Mesendoderm (in vitro differentiated cells): ENCODE measurements at regions not wholly inside any gene's neighbourhood (a gene's known extent, or its start where the extent isn't known, plus 50 kb on each side); places are given as distances from the start of the nearest gene placed in this dataset.

Experiments
- DNase-seq: peaks from one replicate; pipeline ENCODE4 v3.0.0; 2013
- H2AK5ac ChIP-seq: 2 replicates; pipeline ENCODE4 v1.6.1; 2013; ENCODE audit warnings: low read length, inconsistent platforms
- H2BK120ac ChIP-seq: 2 replicates; pipeline ENCODE4 v1.6.1; 2013; ENCODE audit warnings: low read depth, mild to moderate bottlenecking, low read length, moderate library complexity, mixed read lengths
- H2BK15ac ChIP-seq: replicated peaks from 2 replicates; pipeline ENCODE4 v1.6.1; 2013; ENCODE audit warnings: low read depth, mild to moderate bottlenecking, moderate library complexity
- H2BK5ac ChIP-seq: 2 replicates; pipeline ENCODE4 v1.6.1; 2013; ENCODE audit warnings: low read length, inconsistent platforms
- H3K18ac ChIP-seq: 2 replicates; pipeline ENCODE4 v1.6.1; 2013; ENCODE audit warnings: mild to moderate bottlenecking, low read length, mixed read lengths
- H3K23ac ChIP-seq: one replicate; pipeline ENCODE4 v1.6.1; 2013; ENCODE audit warnings: low read length
- H3K27ac ChIP-seq: 2 replicates; pipeline ENCODE4 v1.5.1; 2013; ENCODE audit warnings: low read depth, mild to moderate bottlenecking, inconsistent platforms, low read length, moderate library complexity
- H3K27me3 ChIP-seq: 2 replicates; pipeline ENCODE4 v1.6.1; 2013; ENCODE audit warnings: low read length, control low read depth, mild to moderate bottlenecking, inconsistent platforms; ENCODE audit not compliant: insufficient read depth, poor library complexity
- H3K36me3 ChIP-seq: 2 replicates; pipeline ENCODE4 v1.6.1; 2013; ENCODE audit warnings: low read length, inconsistent platforms; ENCODE audit not compliant: control insufficient read depth, insufficient read depth
- H3K4ac ChIP-seq: one replicate; pipeline ENCODE4 v1.6.1; 2013; ENCODE audit warnings: low read depth, mild to moderate bottlenecking, low read length, moderate library complexity
- H3K4me1 ChIP-seq: 2 replicates; pipeline ENCODE4 v1.6.1; 2013; ENCODE audit warnings: low read depth, low read length, inconsistent platforms; ENCODE audit not compliant: control insufficient read depth
- H3K4me2 ChIP-seq: 2 replicates; pipeline ENCODE4 v1.6.1; 2013; ENCODE audit warnings: low read length
- H3K4me3 ChIP-seq: 2 replicates; pipeline ENCODE4 v1.5.1; 2013; ENCODE audit warnings: mild to moderate bottlenecking, low read length
- H3K56ac ChIP-seq: one replicate; pipeline ENCODE4 v1.6.1; 2013; ENCODE audit warnings: low read length
- H3K79me1 ChIP-seq: 2 replicates; pipeline ENCODE4 v1.6.1; 2013; ENCODE audit warnings: low read length, inconsistent platforms
- H3K79me2 ChIP-seq: 2 replicates; pipeline ENCODE4 v1.6.1; 2013; ENCODE audit warnings: mild to moderate bottlenecking, low read length; ENCODE audit not compliant: control insufficient read depth, insufficient read depth
- H3K9ac ChIP-seq: 2 replicates; pipeline ENCODE4 v1.6.1; 2013; ENCODE audit warnings: low read length, inconsistent platforms
- H4K5ac ChIP-seq: one replicate; pipeline ENCODE4 v1.6.1; 2013; ENCODE audit warnings: low read length
- H4K8ac ChIP-seq: one replicate; pipeline ENCODE4 v1.6.1; 2013; ENCODE audit warnings: low read depth, mild to moderate bottlenecking, control low read depth, low read length, moderate library complexity
- WGBS: extraction: QIAGEN DNeasy Blood & Tissue Kit; methylation state at CpG from one replicate; pipeline ENCODE4 v1.1.7; 2013; ENCODE audit warnings: low lambda C conversion rate, missing lambda C conversion rate; ENCODE audit not compliant: insufficient coverage; ENCODE audit errors: extremely low coverage; 5-methylcytosine and 5-hydroxymethylcytosine counted together

DNA sequence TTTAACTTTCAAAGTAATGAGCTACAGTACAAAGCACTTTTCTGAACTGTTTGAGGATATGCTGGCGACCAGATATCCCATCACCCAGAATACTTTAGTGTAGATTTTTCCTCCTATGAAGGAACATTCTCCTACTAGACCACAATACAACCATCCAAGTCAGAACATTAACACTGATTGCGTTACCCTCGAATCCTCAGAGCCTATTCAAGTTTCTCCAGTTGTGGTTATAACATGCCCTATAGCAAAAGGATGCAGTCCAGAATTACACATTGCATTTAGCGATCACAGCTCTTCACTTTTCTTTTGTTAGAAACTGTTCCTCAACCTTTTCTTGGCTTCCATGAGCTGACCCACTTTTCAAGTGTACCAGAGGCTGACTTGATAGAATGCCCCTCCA is 87.4 kb upstream of the SOX4 start:
- no peak overlapping the region for H4K8ac ChIP-seq
- no peak overlapping the region for H3K27ac ChIP-seq
- H3K56ac ChIP-seq = no peak overlapping the region
- no peaks in the 10 kb centered on the region for H3K79me1 ChIP-seq
- no peak overlapping the region for H3K9ac ChIP-seq
- H2AK5ac ChIP-seq = no peak overlapping the region
- no peak overlapping the region for H3K4ac ChIP-seq
- no peak overlapping the region for H3K4me2 ChIP-seq
- no peaks in the 10 kb centered on the region for H3K27me3 ChIP-seq
- WGBS = no CpG with 5 or more reads among the region's 4 CpGs
- no peaks in the 10 kb centered on the region for H3K79me2 ChIP-seq
- no peak overlapping the region for H2BK120ac ChIP-seq
- no peak overlapping the region for H2BK5ac ChIP-seq
- H4K5ac ChIP-seq = no peak overlapping the region
- no peak overlapping the region for H3K4me3 ChIP-seq
- no peak overlapping the region for H3K18ac ChIP-seq
- DNase-seq = no peak
- H3K4me1 ChIP-seq = no peaks in the 10 kb centered on the region
- H3K36me3 ChIP-seq = no peaks in the 10 kb centered on the region
- H3K23ac ChIP-seq = no peak overlapping the region
- no peak overlapping the region for H2BK15ac ChIP-seq

DNA sequence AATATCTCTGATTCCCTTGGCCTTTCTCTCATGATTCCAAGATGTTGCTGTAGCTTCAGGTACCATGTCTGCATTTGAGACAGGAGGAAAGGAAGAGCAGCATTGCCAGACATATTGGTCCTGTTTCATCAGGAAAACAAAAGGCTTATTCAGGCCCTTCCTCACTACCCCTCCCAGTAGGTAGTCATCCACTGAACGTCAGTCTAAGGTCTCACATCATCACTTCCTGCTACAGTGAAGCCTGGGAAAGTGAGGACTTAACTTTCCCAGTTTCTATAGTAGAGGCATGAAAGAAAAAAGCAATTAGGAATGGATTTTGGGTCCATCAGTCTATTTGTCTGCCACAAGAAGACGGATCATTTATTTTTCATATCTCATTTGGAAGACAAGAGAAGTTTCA is 85.7 kb upstream of the SOX4 start:
- no peak overlapping the region for H3K18ac ChIP-seq
- H3K79me2 ChIP-seq = no peaks in the 10 kb centered on the region
- H3K4ac ChIP-seq = no peak overlapping the region
- H3K4me2 ChIP-seq = no peak overlapping the region
- H3K23ac ChIP-seq = no peak overlapping the region
- H3K27me3 ChIP-seq = no peaks in the 10 kb centered on the region
- H3K4me1 ChIP-seq = no peaks in the 10 kb centered on the region
- H2AK5ac ChIP-seq = no peak overlapping the region
- no peak overlapping the region for H2BK15ac ChIP-seq
- H2BK120ac ChIP-seq = no peak overlapping the region
- no peak overlapping the region for H4K8ac ChIP-seq
- H3K9ac ChIP-seq = no peak overlapping the region
- no peak overlapping the region for H3K56ac ChIP-seq
- H2BK5ac ChIP-seq = no peak overlapping the region
- H4K5ac ChIP-seq = no peak overlapping the region
- H3K79me1 ChIP-seq = no peaks in the 10 kb centered on the region
- H3K36me3 ChIP-seq = no peaks in the 10 kb centered on the region
- DNase-seq = no peak
- no peak overlapping the region for H3K4me3 ChIP-seq
- no peak overlapping the region for H3K27ac ChIP-seq
- WGBS = no CpG with 5 or more reads among the region's 2 CpGs

DNA sequence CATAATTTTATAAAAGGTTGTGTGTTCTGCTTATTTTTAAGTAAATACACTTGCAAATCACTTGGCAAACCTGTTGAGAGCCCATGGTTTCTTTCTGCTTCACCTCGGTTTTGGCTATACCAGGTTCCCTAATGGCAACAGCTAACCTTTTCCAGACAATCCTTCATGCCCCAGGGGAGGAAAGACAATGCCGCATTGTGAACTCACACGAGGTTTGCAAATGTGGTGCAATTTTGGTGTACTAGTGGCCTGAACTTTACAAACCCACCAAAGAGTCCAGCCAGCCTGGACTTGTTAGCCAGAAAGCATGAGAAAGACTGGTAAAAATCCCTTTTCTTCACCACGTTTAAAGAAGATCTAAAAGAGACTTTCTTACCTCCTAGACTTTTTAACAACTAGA is 84.8 kb upstream of the SOX4 start:
- no peak overlapping the region for H3K9ac ChIP-seq
- no peak overlapping the region for H2BK5ac ChIP-seq
- H3K27ac ChIP-seq = no peak overlapping the region
- H3K4me3 ChIP-seq = no peak overlapping the region
- H3K4me2 ChIP-seq = no peak overlapping the region
- H3K36me3 ChIP-seq = no peaks in the 10 kb centered on the region
- H3K79me1 ChIP-seq = no peaks in the 10 kb centered on the region
- no CpG with 5 or more reads among the region's 4 CpGs for WGBS
- H3K4ac ChIP-seq = no peak overlapping the region
- no peak overlapping the region for H3K18ac ChIP-seq
- no peak overlapping the region for H2BK15ac ChIP-seq
- H4K5ac ChIP-seq = no peak overlapping the region
- no peaks in the 10 kb centered on the region for H3K27me3 ChIP-seq
- no peak for DNase-seq
- no peak overlapping the region for H2BK120ac ChIP-seq
- no peak overlapping the region for H2AK5ac ChIP-seq
- no peaks in the 10 kb centered on the region for H3K79me2 ChIP-seq
- no peak overlapping the region for H4K8ac ChIP-seq
- H3K4me1 ChIP-seq = no peaks in the 10 kb centered on the region
- no peak overlapping the region for H3K23ac ChIP-seq
- no peak overlapping the region for H3K56ac ChIP-seq

DNA sequence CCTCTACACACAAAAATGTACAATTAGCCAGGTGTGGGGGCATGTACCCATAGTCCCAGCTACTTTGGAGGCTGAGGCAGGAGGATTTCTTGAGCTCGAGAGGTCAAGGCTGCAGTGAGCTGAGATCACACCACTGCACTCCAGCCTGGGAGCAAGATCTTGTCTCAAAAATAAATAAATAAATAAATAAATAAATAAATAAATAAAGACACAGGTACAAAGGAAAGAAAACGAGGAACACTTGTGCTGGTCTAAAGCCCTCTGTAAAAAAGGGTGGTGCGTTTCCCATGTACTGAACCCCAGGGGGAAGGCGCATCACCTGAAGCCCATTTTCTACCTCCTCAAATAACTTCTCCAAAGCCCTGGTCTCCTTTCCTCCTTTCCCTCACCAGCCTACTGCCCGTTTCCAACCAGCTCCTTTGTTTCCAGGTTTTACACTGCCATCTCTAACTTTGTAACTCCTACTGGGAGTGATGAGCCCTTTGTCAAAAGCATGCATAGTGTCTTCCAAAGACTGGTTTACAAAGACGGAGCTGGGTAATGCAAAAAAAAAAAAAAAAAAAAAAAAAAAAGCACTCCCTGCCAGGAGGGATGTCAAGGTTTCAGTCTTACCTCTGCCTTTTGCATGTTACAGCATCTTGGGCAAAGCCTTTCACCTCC is 81.5 kb upstream of the SOX4 start:
- H4K8ac ChIP-seq = no peak overlapping the region
- no peak overlapping the region for H3K23ac ChIP-seq
- H3K4ac ChIP-seq = no peak overlapping the region
- no peak overlapping the region for H2BK120ac ChIP-seq
- H3K27me3 ChIP-seq = no peaks in the 10 kb centered on the region
- no peaks in the 10 kb centered on the region for H3K36me3 ChIP-seq
- no peak overlapping the region for H3K18ac ChIP-seq
- no peak overlapping the region for H3K27ac ChIP-seq
- H3K56ac ChIP-seq = no peak overlapping the region
- no peak overlapping the region for H3K4me2 ChIP-seq
- H3K9ac ChIP-seq = no peak overlapping the region
- H3K79me2 ChIP-seq = no peaks in the 10 kb centered on the region
- H2BK5ac ChIP-seq = no peak overlapping the region
- H3K4me1 ChIP-seq = no peaks in the 10 kb centered on the region
- H4K5ac ChIP-seq = no peak overlapping the region
- H2BK15ac ChIP-seq = no peak overlapping the region
- no CpG with 5 or more reads among the region's 6 CpGs for WGBS
- no peak overlapping the region for H2AK5ac ChIP-seq
- no peaks in the 10 kb centered on the region for H3K79me1 ChIP-seq
- DNase-seq = no peak
- H3K4me3 ChIP-seq = no peak overlapping the region

DNA sequence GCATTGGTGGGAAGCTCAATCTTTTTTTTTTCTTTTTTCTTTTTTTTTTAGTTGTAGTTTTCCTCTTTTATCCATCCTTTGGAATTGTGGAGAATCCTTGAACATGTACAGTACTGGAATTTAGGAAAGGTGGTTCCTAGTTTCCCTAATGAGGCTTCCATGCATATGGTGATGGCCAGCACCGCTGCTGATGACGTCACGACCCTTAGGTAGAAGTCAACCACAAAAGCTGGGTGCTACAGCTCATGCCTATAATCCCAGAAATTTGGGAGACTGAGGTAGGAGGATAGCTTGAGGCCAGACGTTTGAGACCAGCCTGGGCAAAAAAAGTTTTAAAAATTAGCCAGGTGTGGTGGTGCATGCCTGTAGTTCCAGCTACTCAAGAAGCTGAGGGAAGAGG is 79.3 kb upstream of the SOX4 start:
- H3K4me3 ChIP-seq = no peak overlapping the region
- no peaks in the 10 kb centered on the region for H3K79me2 ChIP-seq
- H2AK5ac ChIP-seq = no peak overlapping the region
- H2BK15ac ChIP-seq = no peak overlapping the region
- WGBS = no CpG with 5 or more reads among the region's 4 CpGs
- no peak overlapping the region for H3K56ac ChIP-seq
- H4K5ac ChIP-seq = no peak overlapping the region
- no peak overlapping the region for H3K23ac ChIP-seq
- H3K4ac ChIP-seq = no peak overlapping the region
- no peak for DNase-seq
- no peaks in the 10 kb centered on the region for H3K27me3 ChIP-seq
- no peaks in the 10 kb centered on the region for H3K36me3 ChIP-seq
- no peak overlapping the region for H2BK5ac ChIP-seq
- H3K79me1 ChIP-seq = no peaks in the 10 kb centered on the region
- H3K9ac ChIP-seq = no peak overlapping the region
- H3K4me1 ChIP-seq = no peaks in the 10 kb centered on the region
- H4K8ac ChIP-seq = no peak overlapping the region
- no peak overlapping the region for H3K27ac ChIP-seq
- H3K18ac ChIP-seq = no peak overlapping the region
- H3K4me2 ChIP-seq = no peak overlapping the region
- H2BK120ac ChIP-seq = no peak overlapping the region

DNA sequence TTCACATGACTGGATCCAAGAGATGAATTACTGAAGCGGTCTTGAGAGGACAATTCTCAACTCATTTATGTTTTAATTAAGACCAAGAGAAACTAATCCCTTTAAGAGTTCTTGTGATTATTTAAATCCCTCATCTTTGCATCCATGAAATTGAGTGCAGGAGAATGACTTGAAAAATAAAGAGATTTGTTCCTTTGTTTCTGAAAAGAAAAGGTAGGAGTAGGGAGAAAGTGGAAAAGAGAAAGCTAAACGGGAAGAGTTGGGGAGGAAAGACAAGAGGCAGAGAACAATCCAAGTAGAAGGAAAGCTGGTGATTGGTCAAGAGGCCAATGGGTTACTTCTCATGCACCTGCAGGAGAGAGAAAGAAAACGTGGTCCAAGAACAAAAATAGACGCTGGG is 75.2 kb upstream of the SOX4 start:
- WGBS = 100% methylated on average over 1 of the region's 4 CpGs
- no peak for DNase-seq
- H3K4me1 ChIP-seq = no peaks in the 10 kb centered on the region
- H4K8ac ChIP-seq = no peak overlapping the region
- H3K23ac ChIP-seq = no peak overlapping the region
- H3K79me2 ChIP-seq = no peaks in the 10 kb centered on the region
- H3K4me3 ChIP-seq = no peak overlapping the region
- H2BK5ac ChIP-seq = no peak overlapping the region
- no peaks in the 10 kb centered on the region for H3K27me3 ChIP-seq
- H3K4ac ChIP-seq = no peak overlapping the region
- no peaks in the 10 kb centered on the region for H3K36me3 ChIP-seq
- H3K27ac ChIP-seq = no peak overlapping the region
- no peak overlapping the region for H2AK5ac ChIP-seq
- H3K79me1 ChIP-seq = no peaks in the 10 kb centered on the region
- no peak overlapping the region for H3K9ac ChIP-seq
- no peak overlapping the region for H3K56ac ChIP-seq
- H4K5ac ChIP-seq = no peak overlapping the region
- H2BK120ac ChIP-seq = no peak overlapping the region
- H3K18ac ChIP-seq = no peak overlapping the region
- no peak overlapping the region for H2BK15ac ChIP-seq
- no peak overlapping the region for H3K4me2 ChIP-seq
